ENCODE measurements at regions not wholly inside any gene's neighbourhood (a gene's known extent, or its start where the extent isn't known, plus 50 kb on each side); places are given as distances from the start of the nearest gene placed in this dataset.

GRCh38 chr22:47570851-47571250 is 808.4 kb downstream of the TBC1D22A start:
- DNase-seq (ENCODE audit: low spot score), result no peak

- no peak for DNase-seq (ENCODE audit: low spot score)
Observed at GRCh38 chr22:47570300-47570685, 807.8 kb downstream of the TBC1D22A start.

- DNase-seq (ENCODE audit: low spot score), result no peak
Observed at GRCh38 chr22:47569389-47570299, 807.2 kb downstream of the TBC1D22A start.

- DNase-seq (ENCODE audit: low spot score), result no peak
Observed at GRCh38 chr22:47568700-47569099, 806.2 kb downstream of the TBC1D22A start.

- no peak for DNase-seq (ENCODE audit: low spot score)
Observed at GRCh38 chr22:47567126-47568090, 805.0 kb downstream of the TBC1D22A start.

GRCh38 chr22:47566491-47566890 is 804.0 kb downstream of the TBC1D22A start:
- no peak for DNase-seq (ENCODE audit: low spot score)

- no peak for DNase-seq (ENCODE audit: low spot score)
Observed at GRCh38 chr22:47565607-47566006, 803.2 kb downstream of the TBC1D22A start.

GRCh38 chr22:47564651-47565434 is 802.4 kb downstream of the TBC1D22A start:
- no peak for DNase-seq (ENCODE audit: low spot score)

- no peak for DNase-seq (ENCODE audit: low spot score)
Observed at GRCh38 chr22:47564158-47564450, 801.7 kb downstream of the TBC1D22A start.

GRCh38 chr22:47563406-47564157 is 801.1 kb downstream of the TBC1D22A start:
- DNase-seq (ENCODE audit: low spot score), result no peak

- DNase-seq (ENCODE audit: low spot score), result no peak
Observed at GRCh38 chr22:47561766-47562165, 799.3 kb downstream of the TBC1D22A start.

GRCh38 chr22:47561115-47561675 is 798.7 kb downstream of the TBC1D22A start:
- no peak for DNase-seq (ENCODE audit: low spot score)

GRCh38 chr22:47558828-47559700 is 796.6 kb downstream of the TBC1D22A start:
- DNase-seq (ENCODE audit: low spot score), result no peak

- DNase-seq (ENCODE audit: low spot score), result no peak
Observed at GRCh38 chr22:47556473-47556872, 794.0 kb downstream of the TBC1D22A start.

GRCh38 chr22:47553436-47553835 is 791.0 kb downstream of the TBC1D22A start:
- DNase-seq (ENCODE audit: low spot score), result no peak

GRCh38 chr22:47552541-47553205 is 790.2 kb downstream of the TBC1D22A start:
- DNase-seq (ENCODE audit: low spot score), result no peak

GRCh38 chr22:47552024-47552423 is 789.6 kb downstream of the TBC1D22A start:
- DNase-seq (ENCODE audit: low spot score), result no peak

- DNase-seq (ENCODE audit: low spot score), result no peak
Observed at GRCh38 chr22:47551431-47551775, 789.0 kb downstream of the TBC1D22A start.
